Ascending aorta (tissue), 2 donors: ENCODE measurements at regions not wholly inside any gene's neighbourhood (a gene's known extent, or its start where the extent isn't known, plus 50 kb on each side); places are given as distances from the start of the nearest gene placed in this dataset.

Experiments used
- DNase-seq, 2 donors: peaks; one replicate each; pipeline ENCODE4 v3.0.0-alpha.2; 2019; ENCODE audit warnings: low spot score in 2 of 2
- H3K27ac ChIP-seq, 2 donors: fragments of 200-600 bp; sonication (generic); one replicate each; pipeline ENCODE4 v1.5.1; 2016 to 2017; ENCODE audit warnings: mild to moderate bottlenecking in 1 of 2
- H3K27me3 ChIP-seq: fragments of 200-600 bp; sonication (generic); one replicate; pipeline ENCODE4 v1.5.1; 2017
- H3K36me3 ChIP-seq, 2 donors: fragments of 200-600 bp; sonication (generic); one replicate each; pipeline ENCODE4 v1.5.1; 2016
- H3K4me1 ChIP-seq, 2 donors: fragments of 200-600 bp; sonication (generic); one replicate each; pipeline ENCODE4 v1.5.1; 2016 to 2017; ENCODE audit warnings: mild to moderate bottlenecking in 1 of 2
- H3K4me3 ChIP-seq, 2 donors: fragments of 200-600 bp; sonication (generic); one replicate each; pipeline ENCODE4 v1.5.1; 2016 to 2017; ENCODE audit warnings: mild to moderate bottlenecking in 1 of 2
- H3K9me3 ChIP-seq, 2 donors: fragments of 200-600 bp; sonication (generic); one replicate each; pipeline ENCODE4 v1.5.1; 2016
- CTCF ChIP-seq, 3 experiments: fragments of 200-600 bp in 2 of 3; fragments of 450-650 bp in 1 of 3; sonication (generic) in 2 of 3; IDR thresholded peaks; one replicate each; pipeline ENCODE4 v1.5.1; 2016 to 2019; ENCODE audit warnings: antibody characterized with exemption in 3 of 3, mild to moderate bottlenecking in 1 of 3, moderate library complexity in 1 of 3
- intact Hi-C: fragments of 100-400 bp; cut with DNase I; formaldehyde crosslinking; loops from one replicate; pipeline ENCODE4 v1.15.1; 2023

GRCh38 chr10:44020322-44021111 is 364.4 kb downstream of the CXCL12 start:
- Histone ChIP-seq H3K9me3 (no peaks in the 10 kb centered on the region), H3K4me3 (no peak overlapping the region), H3K4me1 (peaks cover 7 to 19% of the 10 kb centered on the region in 2 donors), H3K36me3 (no peaks in the 10 kb centered on the region), H3K27ac (no peak overlapping the region), H3K27me3 (no peaks in the 10 kb centered on the region)
- intact Hi-C loops = no loop called here
- no peak for TF ChIP-seq CTCF (IDR thresholded peaks at IDR 0.05)
- DNase-seq = no peak

- H3K36me3 ChIP-seq = no peaks in the 10 kb centered on the region
- intact Hi-C loops = loop anchor here (5.0 kb wide), 2 partner anchors 55 to 325 kb away; no protein-coding TSS in a partner anchor
- H3K27me3 ChIP-seq = no peaks in the 10 kb centered on the region
- no peak overlapping the region for H3K4me3 ChIP-seq
- no peak for TF ChIP-seq CTCF (IDR thresholded peaks at IDR 0.05)
- no peak for DNase-seq
- H3K9me3 ChIP-seq = no peaks in the 10 kb centered on the region
- peak overlapping the region; percentile 70 to 71 for H3K27ac ChIP-seq
- H3K4me1 ChIP-seq = peaks cover 7 to 19% of the 10 kb centered on the region in 2 donors
Observed at GRCh38 chr10:44017483-44018145, 367.3 kb downstream of the CXCL12 start.

GRCh38 chr10:44016589-44017482 is 368.1 kb downstream of the CXCL12 start:
- H3K27me3 ChIP-seq = no peaks in the 10 kb centered on the region
- intact Hi-C loops = loop anchor here (5.0 kb wide), 2 partner anchors 55 to 325 kb away; no protein-coding TSS in a partner anchor
- no peak for TF ChIP-seq CTCF (IDR thresholded peaks at IDR 0.05)
- no peak overlapping the region for H3K4me3 ChIP-seq
- peaks cover 7 to 19% of the 10 kb centered on the region in 2 donors for H3K4me1 ChIP-seq
- peak in 1 of 2 donors; percentile 79 for DNase-seq
- H3K9me3 ChIP-seq = no peaks in the 10 kb centered on the region
- peak overlapping the region; percentile 70 to 71 for H3K27ac ChIP-seq
- H3K36me3 ChIP-seq = no peaks in the 10 kb centered on the region

- intact Hi-C loops = loop anchor here (5.0 kb wide), 2 partner anchors 54 to 324 kb away; no protein-coding TSS in a partner anchor
- DNase-seq = no peak
- Histone ChIP-seq H3K4me3 (no peak overlapping the region), H3K36me3 (no peaks in the 10 kb centered on the region), H3K27me3 (no peaks in the 10 kb centered on the region), H3K9me3 (no peaks in the 10 kb centered on the region), H3K27ac (peak overlapping the region; percentile 70 to 71), H3K4me1 (peaks cover 7 to 21% of the 10 kb centered on the region in 2 donors)
- TF ChIP-seq CTCF (IDR thresholded peaks at IDR 0.05) = no peak
Observed at GRCh38 chr10:44015702-44016500, 367.2 kb upstream of the ZNF32 start.
